CD4-positive, alpha-beta T cell treated with Interleukin-4 for 1 hour (primary cell): ENCODE measurements at regions not wholly inside any gene's neighbourhood (a gene's known extent, or its start where the extent isn't known, plus 50 kb on each side); places are given as distances from the start of the nearest gene placed in this dataset.

Experiments
- DNase-seq, 2 donors: peaks; one replicate each; pipeline ENCODE4 v3.0.0-alpha.2; 2020 to 2022

- no peak for DNase-seq
Observed at GRCh38 chr2:573805-574392, 103.3 kb downstream of the TMEM18 start.

DNA sequence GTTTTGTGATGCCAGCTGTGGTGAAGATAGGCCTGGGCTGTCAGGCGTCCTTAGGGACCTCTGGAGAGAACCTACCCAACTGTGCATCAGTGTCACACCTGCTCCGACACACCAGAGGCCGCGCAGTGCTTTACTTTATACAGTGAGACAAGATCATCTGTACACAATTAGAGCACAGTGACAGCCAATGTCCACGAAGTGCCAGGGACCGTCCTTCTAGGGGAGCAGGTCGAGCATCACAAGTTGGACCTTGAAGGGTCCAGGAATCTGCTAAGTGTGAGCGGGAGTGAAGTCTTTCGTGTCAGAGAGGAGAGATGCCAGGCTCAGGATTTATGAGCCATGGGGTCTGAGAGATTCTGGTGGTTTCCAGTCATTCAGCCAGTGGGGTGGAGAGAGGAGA is 104.2 kb downstream of the TMEM18 start:
- no peak for DNase-seq

DNA sequence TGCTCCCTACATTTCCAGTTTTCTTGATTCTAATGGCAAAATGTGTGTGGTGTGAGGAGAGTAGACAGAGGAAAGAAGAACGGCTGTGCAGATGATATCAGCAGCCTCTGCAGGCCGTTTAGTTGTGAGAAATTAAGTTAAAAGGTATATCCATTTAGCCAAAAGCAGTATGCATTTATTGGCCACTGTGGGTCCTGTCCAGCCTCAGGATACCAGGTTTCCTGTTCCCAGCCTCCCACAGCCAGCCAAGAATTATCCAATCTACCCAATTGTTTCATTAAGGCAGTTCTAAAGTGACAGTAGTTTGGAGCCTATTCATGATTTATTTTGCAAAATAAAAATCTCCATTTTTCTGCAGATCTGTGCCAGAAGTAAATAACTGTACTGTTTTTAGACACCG is 107.5 kb downstream of the TMEM18 start:
- DNase-seq = no peak

DNA sequence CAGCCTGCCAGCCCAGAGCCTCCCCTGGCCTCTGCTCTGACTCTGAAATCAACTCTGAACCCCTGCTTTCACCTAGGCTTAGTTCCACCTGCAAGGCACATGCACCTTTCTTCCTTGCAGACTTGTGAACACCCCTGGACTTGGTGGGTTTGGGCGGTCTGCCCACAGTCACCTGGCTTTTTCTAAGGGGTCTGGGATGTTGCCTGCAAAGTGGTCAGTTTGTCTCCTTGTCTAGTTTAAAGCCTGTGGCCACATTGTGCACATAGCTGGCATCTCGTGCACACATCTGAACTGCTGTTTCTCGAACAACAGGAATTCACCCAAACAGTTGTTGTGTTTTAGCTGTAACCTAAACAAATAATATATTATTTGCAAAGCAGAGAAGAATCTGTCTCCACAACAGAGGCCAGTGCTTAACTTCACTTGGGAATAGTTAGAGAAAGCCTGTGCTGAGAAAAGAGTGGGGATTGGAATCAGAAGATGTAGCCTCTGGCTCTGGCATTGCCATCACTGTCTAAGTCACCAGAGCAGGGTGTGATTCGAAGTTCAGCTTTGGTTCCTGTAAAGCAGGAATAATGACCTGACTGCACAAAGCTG is 108.5 kb downstream of the TMEM18 start:
- DNase-seq = no peak

- no peak for DNase-seq
Observed at GRCh38 chr2:567865-568638, 109.2 kb downstream of the TMEM18 start.

DNA sequence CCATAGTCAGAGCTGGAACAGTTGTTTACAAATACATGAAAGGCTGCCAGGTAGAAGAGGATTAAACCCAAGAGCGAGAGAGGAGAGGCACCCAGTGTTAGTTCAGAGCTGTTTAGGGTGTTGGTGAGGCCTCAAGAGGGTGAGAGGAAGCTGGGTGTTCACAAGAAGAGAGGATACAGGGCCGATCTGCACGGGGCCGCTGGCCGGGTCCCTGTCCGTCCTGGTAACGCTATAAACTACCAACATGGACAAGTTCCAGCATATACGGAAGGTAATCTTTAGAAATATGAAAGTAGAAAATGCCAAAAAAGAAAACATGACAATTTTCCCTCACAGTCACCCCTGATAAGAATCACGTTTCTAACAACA is 109.7 kb downstream of the TMEM18 start:
- DNase-seq = no peak

DNA sequence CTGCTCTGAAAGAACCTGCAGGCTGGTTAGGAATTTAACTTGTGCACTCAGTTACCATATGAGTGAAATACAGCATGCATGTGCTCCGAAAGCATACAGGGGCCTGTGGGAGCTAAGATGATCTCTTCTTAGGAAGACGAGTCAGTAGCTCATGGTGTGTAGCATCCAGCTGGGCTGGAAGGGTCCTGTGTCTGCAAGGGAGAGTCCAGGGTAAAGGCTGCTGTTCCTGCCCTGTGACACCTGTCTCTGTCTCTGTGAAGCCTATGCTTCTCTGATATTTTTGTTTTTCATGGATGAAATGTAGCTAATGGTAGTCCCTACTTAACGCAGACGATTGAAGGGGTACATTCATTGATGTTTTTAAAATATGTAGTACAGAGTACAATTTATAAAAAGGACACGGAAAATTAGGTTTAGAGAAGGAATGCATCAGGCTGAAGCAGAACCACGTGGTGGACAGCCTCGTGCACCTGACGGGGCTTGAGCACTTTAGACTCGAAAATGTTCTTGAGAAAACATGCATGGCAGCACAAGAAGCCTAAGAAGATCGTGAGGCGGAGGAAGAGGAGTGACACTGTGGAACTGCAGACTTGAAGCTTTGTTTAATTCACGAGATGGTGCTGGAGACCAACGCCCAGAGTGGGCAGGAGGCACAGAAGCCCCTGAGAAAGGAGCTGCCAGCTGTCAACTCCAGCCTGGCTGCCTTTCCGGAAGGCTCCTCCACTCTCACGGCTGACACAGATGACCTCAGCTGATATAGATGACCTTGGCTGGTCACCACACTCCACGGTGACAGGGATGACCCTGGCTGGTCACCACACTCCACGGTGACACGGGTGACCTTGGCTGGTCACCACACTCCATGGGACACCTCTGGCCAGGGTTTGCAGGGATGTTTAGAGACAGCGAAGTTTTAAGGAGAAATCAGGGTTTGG is 110.6 kb downstream of the TMEM18 start:
- DNase-seq = no peak

DNA sequence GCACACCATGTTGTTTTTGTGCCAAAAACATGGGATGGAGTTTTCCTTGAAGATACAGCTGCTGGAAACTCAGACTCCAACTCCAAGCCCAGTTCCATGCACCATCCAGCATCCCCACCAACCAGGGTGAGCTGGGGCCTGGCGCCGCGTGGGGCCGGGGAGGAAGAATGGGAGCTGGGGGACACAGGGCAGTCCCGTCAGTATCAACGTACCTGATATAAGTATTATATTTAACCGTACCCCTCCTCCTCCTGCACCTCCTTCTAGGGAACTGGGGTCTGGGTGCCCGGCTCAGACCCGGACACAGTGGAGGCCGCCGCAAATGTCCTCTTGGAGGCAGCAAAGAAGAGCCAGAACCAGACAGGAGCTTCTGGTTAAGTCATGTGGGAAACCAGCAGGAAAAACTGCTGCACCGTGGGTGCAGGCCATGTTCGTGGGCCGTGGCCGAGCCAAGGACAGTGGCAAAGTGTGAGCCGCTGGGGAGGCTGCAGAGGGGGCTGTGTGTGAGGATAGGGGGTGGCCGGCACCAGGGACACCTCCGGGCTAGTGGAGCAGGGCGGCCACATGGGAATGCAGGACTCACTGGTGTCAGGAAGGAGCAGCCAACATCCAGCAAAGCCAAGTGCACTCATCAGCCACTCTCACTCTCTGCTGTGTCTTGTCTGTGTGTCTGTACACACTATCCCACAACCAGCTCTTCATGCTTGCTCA is 112.6 kb downstream of the TMEM18 start:
- DNase-seq = no peak

DNA sequence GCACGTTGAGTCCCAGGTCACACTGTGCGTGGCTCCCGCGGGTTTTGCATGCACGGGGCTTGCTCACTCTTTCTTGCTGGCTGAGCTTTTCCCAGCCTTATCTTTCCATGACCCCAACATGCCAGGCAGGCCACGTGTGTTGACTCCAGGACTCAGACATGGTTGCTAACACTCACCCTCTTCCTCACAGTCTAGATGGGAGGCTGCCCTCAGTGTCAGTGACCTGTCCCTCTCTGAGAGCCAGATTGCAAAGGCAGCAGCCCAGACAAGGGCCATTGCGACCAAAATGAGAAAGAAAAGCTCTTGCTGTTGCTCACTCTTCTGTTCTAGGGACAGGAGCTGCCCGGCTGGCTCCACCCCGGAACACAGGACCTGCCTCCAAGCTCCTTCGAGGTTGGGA is 113.7 kb downstream of the TMEM18 start:
- no peak for DNase-seq

GRCh38 chr2:562391-563364 is 114.5 kb downstream of the TMEM18 start:
- no peak for DNase-seq

- no peak for DNase-seq
Observed at GRCh38 chr2:558879-559278, 118.3 kb downstream of the TMEM18 start.

DNA sequence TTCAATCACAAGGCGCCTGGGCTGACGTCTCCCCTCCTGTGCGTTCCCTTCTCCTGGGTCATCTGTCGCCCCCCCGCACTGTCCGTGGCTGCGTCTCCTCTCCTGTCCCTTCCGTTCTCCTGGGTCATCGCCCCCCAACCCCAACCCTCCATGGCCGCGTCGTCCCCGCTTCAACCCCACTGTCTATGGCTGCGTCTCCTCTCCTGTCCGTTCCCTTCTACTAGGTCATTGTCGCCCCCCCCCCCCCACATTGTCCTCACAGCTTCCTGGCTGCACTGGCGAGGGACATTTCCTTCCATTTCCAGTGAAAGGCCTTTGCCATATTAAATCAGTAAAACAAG is 118.9 kb downstream of the TMEM18 start:
- DNase-seq = no peak

DNA sequence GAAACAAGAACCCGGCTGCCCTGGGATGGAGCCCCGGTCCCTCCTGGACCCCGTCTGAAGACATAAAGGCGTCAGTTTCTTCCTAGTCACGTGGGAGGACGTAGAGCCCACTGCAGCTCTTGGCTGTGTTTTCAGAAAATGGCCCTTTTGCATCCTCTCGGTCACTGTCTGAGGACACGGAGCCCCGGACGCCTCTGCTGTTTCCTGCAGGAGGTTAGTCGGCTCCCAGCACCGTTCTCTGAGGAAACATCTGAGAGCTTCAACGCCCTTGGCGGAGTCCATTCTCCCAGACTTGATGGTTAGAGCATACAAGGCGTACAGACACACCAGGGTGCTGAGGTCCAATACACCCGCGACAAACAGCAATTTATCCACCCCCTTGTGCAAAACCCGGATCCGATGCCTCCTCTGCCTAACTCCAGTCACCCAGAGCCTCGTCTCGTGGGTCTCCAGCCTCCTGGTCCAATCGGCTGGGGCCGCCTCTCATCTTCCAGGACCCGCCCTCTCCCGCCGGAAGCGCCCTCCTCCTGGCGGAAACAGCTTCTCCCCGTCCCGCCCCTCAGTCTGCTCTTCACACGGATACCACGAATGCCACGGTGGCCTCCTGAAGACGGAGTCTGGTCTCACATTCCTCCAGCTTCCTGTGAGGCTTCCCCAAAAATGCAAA is 119.4 kb downstream of the TMEM18 start:
- DNase-seq = no peak

- no peak for DNase-seq
Observed at GRCh38 chr2:556485-556884, 120.7 kb downstream of the TMEM18 start.

DNA sequence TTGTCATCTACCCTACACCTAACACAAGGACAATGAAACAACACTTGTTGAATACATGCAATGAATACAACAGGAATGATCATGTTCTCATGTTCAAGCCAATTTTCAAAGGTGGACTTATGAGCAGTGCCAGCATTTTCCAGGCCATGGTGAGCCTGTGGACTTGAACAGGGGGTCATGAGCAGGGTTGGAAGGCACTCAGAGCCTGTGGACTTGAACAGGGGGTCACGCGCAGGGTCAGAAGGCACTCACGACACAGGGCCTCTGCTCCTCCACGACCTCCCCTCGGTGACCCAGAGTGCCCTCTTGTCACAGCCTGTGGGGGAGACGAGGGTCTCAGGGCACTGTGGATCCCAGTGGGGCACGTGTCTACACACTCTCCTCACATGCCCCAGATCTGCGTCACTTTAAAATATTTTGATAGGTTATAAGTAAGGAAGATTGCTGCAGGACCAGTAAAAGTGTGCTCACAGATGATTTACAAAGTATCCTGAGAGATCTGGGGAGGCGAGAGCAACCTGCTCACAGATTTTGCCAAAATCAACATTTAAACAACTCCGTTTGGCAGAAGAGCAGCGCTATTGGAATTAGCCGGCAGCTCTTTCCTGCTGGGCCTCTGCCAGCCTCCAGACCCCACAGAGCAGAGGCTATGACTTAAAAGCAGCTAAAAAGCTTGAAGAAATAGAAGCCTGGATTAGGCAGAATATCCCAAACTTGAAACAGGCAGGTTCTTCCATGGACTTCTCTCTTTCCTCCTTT is 121.9 kb downstream of the TMEM18 start:
- DNase-seq = no peak

DNA sequence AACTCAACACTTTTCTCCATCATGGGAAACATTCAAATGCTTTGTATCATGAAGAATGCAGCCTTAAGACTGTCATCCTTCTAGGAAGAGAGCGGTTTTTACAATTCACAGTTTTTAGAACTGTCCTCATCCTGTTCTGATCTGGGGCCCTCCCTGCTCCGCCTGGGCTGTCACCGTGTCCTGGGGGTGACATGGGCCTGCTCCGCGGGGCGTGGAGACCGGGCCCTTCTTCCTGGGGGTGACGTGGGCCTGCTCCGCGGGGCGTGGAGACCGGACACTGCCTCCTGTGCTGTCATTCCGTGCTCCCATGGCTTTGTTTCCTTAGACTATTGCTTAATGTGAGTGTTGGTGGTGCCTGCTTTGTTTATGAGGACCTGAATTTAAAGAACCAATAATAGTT is 122.8 kb downstream of the TMEM18 start:
- no peak for DNase-seq

GRCh38 chr2:552906-553305 is 124.3 kb downstream of the TMEM18 start:
- no peak for DNase-seq

DNA sequence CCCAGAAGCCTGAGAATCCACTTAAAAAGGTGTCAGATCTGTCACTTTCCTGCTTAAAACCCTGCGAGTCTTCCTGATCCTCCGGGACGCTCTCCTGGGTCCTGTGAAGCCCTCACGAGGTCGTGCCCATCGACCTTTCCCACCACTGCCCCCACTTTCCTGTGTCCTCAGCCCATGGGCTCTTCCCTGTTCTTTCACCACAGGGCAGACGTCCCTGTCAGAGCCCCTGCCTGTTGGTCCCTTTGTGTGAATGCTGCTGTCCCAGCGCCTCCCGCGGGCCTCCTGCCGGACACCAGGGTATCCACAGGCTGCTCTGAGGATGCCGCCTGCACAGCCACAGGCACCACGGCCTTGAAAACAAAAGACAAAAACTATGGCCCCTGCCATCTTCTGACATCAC is 125.6 kb downstream of the TMEM18 start:
- no peak for DNase-seq

DNA sequence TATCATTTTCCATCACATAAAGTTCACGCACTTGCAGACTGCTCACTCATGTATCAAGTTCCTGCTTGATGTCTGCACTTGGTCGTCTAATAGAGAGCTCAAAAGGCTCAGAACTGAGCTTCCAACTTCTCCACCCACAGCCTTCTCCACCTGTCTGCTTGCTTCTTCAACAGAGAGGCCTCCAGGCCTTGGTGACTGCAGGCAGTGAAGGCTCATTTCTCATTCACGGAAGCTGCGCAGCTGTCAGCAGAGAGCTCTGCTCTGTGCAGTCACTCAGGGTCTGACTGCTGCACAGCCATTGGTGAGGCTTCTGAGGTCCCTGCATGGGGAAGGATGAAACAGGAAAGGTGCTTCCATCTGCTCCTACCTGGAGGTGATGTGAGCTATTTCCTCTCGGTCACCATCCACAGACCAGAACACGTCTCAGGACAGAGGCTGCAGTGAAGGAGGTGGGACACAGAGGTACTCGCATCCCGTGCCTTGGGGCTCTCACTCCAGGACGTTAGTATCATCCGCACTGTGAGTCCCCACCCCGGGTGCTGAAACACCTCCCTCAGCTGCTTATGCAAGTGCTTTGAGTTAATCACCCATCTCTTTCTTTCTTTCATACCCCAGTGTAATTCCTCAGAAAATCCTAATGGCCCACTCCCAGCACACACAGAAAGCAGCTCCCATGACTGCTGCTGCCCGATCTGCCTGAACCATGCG is 126.2 kb downstream of the TMEM18 start:
- no peak for DNase-seq
